IPS-20b (cell line): ENCODE measurements at regions not wholly inside any gene's neighbourhood (a gene's known extent, or its start where the extent isn't known, plus 50 kb on each side); places are given as distances from the start of the nearest gene placed in this dataset.

Source experiments
- H3K27ac ChIP-seq: one replicate; pipeline ENCODE4 v1.5.1; 2013; ENCODE audit warnings: low read length
- H3K27me3 ChIP-seq: 2 replicates; pipeline ENCODE4 v1.6.1; 2013; ENCODE audit warnings: mild to moderate bottlenecking, low read length, inconsistent platforms; ENCODE audit not compliant: insufficient read depth
- H3K36me3 ChIP-seq: 2 replicates; pipeline ENCODE4 v1.6.1; 2013; ENCODE audit warnings: low read depth, mild to moderate bottlenecking, inconsistent platforms, low read length, moderate library complexity; ENCODE audit not compliant: insufficient read depth
- H3K4me1 ChIP-seq: 2 replicates; pipeline ENCODE4 v1.6.1; 2013; ENCODE audit warnings: mild to moderate bottlenecking, control low read depth, inconsistent platforms, low read length, moderate library complexity; ENCODE audit not compliant: insufficient read depth
- H3K4me3 ChIP-seq: 2 replicates; pipeline ENCODE4 v1.5.1; 2013; ENCODE audit warnings: mild to moderate bottlenecking, low read length, inconsistent platforms
- H3K9ac ChIP-seq: 2 replicates; pipeline ENCODE4 v1.6.1; 2013; ENCODE audit warnings: low read depth, mild to moderate bottlenecking, inconsistent platforms, low read length, moderate library complexity
- H3K9me3 ChIP-seq: 2 replicates; pipeline ENCODE4 v1.6.1; 2013; ENCODE audit warnings: mild to moderate bottlenecking, low read depth, low read length, inconsistent platforms; ENCODE audit not compliant: insufficient read depth

GRCh38 chr18:38263066-38263465 lies 697.5 kb upstream of the CELF4 start:
- Histone ChIP-seq H3K9ac (no peak overlapping the region), H3K27me3 (no peaks in the 10 kb centered on the region), H3K4me1 (no peaks in the 10 kb centered on the region)

GRCh38 chr18:38262661-38263060 lies 697.1 kb upstream of the CELF4 start:
- H3K4me3 ChIP-seq: no peak overlapping the region
- no peak overlapping the region for H3K9ac ChIP-seq
- H3K27ac ChIP-seq: no peak overlapping the region
- H3K36me3 ChIP-seq: no peaks in the 10 kb centered on the region
- H3K9me3 ChIP-seq: no peaks in the 10 kb centered on the region
- no peaks in the 10 kb centered on the region for H3K4me1 ChIP-seq
- no peaks in the 10 kb centered on the region for H3K27me3 ChIP-seq

More at GRCh38 chr18:38263066-38263465, 697.5 kb upstream of the CELF4 start:
- Histone ChIP-seq H3K9me3 (no peaks in the 10 kb centered on the region), H3K27ac (no peak overlapping the region), H3K36me3 (no peaks in the 10 kb centered on the region), H3K4me3 (no peak overlapping the region)

GRCh38 chr18:38257661-38258060 lies 692.1 kb upstream of the CELF4 start:
- Histone ChIP-seq H3K9ac (no peak overlapping the region), H3K9me3 (no peaks in the 10 kb centered on the region), H3K4me3 (no peak overlapping the region), H3K27me3 (no peaks in the 10 kb centered on the region), H3K36me3 (no peaks in the 10 kb centered on the region), H3K27ac (no peak overlapping the region), H3K4me1 (peaks cover 4% of the 10 kb centered on the region; the same call in 1 of the 2 replicates)

- no peaks in the 10 kb centered on the region for H3K27me3 ChIP-seq
- H3K27ac ChIP-seq: no peak overlapping the region
- no peaks in the 10 kb centered on the region for H3K36me3 ChIP-seq
- H3K9me3 ChIP-seq: no peaks in the 10 kb centered on the region
- peaks cover 9% of the 10 kb centered on the region; the same call in 1 of the 2 replicates for H3K4me1 ChIP-seq
- no peak overlapping the region for H3K4me3 ChIP-seq
- no peak overlapping the region for H3K9ac ChIP-seq
Measured at GRCh38 chr18:38256366-38256765, 690.8 kb upstream of the CELF4 start.

GRCh38 chr18:38250971-38251370 lies 685.4 kb upstream of the CELF4 start:
- H3K9me3 ChIP-seq: no peaks in the 10 kb centered on the region
- H3K9ac ChIP-seq: no peak overlapping the region
- H3K27me3 ChIP-seq: no peaks in the 10 kb centered on the region
- H3K27ac ChIP-seq: no peak overlapping the region
- peaks cover 17% of the 10 kb centered on the region for H3K4me1 ChIP-seq
- no peaks in the 10 kb centered on the region for H3K36me3 ChIP-seq
- no peak overlapping the region for H3K4me3 ChIP-seq

- Histone ChIP-seq H3K9me3 (no peaks in the 10 kb centered on the region), H3K4me3 (no peak overlapping the region), H3K27me3 (no peaks in the 10 kb centered on the region), H3K36me3 (no peaks in the 10 kb centered on the region), H3K27ac (no peak overlapping the region), H3K4me1 (no peaks in the 10 kb centered on the region), H3K9ac (no peak overlapping the region)
Measured at GRCh38 chr18:38244480-38244879, 678.9 kb upstream of the CELF4 start.

- no peaks in the 10 kb centered on the region for H3K27me3 ChIP-seq
- no peak overlapping the region for H3K4me3 ChIP-seq
- no peaks in the 10 kb centered on the region for H3K36me3 ChIP-seq
- H3K9me3 ChIP-seq: no peaks in the 10 kb centered on the region
- no peaks in the 10 kb centered on the region for H3K4me1 ChIP-seq
- no peak overlapping the region for H3K27ac ChIP-seq
- no peak overlapping the region for H3K9ac ChIP-seq
Measured at GRCh38 chr18:38243291-38243690, 677.7 kb upstream of the CELF4 start.

GRCh38 chr18:38241736-38242135 lies 676.1 kb upstream of the CELF4 start:
- Histone ChIP-seq H3K27ac (no peak overlapping the region), H3K9ac (no peak overlapping the region), H3K9me3 (no peaks in the 10 kb centered on the region), H3K4me1 (no peaks in the 10 kb centered on the region), H3K4me3 (no peak overlapping the region), H3K27me3 (no peaks in the 10 kb centered on the region), H3K36me3 (no peaks in the 10 kb centered on the region)

- Histone ChIP-seq H3K27ac (no peak overlapping the region), H3K4me3 (no peak overlapping the region), H3K27me3 (no peaks in the 10 kb centered on the region), H3K4me1 (no peaks in the 10 kb centered on the region), H3K9ac (no peak overlapping the region), H3K9me3 (no peaks in the 10 kb centered on the region), H3K36me3 (no peaks in the 10 kb centered on the region)
Measured at GRCh38 chr18:38241216-38241615, 675.6 kb upstream of the CELF4 start.

GRCh38 chr18:38239606-38240005 lies 674.0 kb upstream of the CELF4 start:
- Histone ChIP-seq H3K9me3 (no peaks in the 10 kb centered on the region), H3K36me3 (no peaks in the 10 kb centered on the region), H3K4me3 (no peak overlapping the region), H3K9ac (no peak overlapping the region), H3K27ac (no peak overlapping the region), H3K27me3 (no peaks in the 10 kb centered on the region), H3K4me1 (no peaks in the 10 kb centered on the region)

- Histone ChIP-seq H3K4me1 (no peaks in the 10 kb centered on the region), H3K27me3 (no peaks in the 10 kb centered on the region), H3K9me3 (no peaks in the 10 kb centered on the region), H3K9ac (no peak overlapping the region), H3K4me3 (no peak overlapping the region), H3K27ac (no peak overlapping the region), H3K36me3 (no peaks in the 10 kb centered on the region)
Measured at GRCh38 chr18:38237796-38238195, 672.2 kb upstream of the CELF4 start.

- Histone ChIP-seq H3K4me1 (no peaks in the 10 kb centered on the region), H3K27me3 (no peaks in the 10 kb centered on the region), H3K9me3 (no peaks in the 10 kb centered on the region), H3K36me3 (no peaks in the 10 kb centered on the region), H3K4me3 (no peak overlapping the region), H3K27ac (no peak overlapping the region), H3K9ac (no peak overlapping the region)
Measured at GRCh38 chr18:38221476-38222100, 656.0 kb upstream of the CELF4 start.
